Prostate gland (tissue), 2 donors: ENCODE measurements at regions not wholly inside any gene's neighbourhood (a gene's known extent, or its start where the extent isn't known, plus 50 kb on each side); places are given as distances from the start of the nearest gene placed in this dataset.

ENCODE experiments used
- POLR2AphosphoS5 ChIP-seq: sonication (generic); formaldehyde crosslinking; IDR thresholded peaks from one replicate; pipeline ENCODE4 v1.6.1; 2017; ENCODE audit warnings: antibody characterized with exemption
- TF ChIP-seq, protein P1 (sequence below), 4 experiments: fragments of 200-600 bp in 2 of 4; fragments of 450-650 bp in 2 of 4; sonication (generic) in 2 of 4; IDR thresholded peaks; 1 replicate in 3 of 4; 2 replicates in 1 of 4; pipeline ENCODE4 v1.5.1; 2016 to 2019; ENCODE audit warnings: antibody characterized with exemption in 4 of 4, mild to moderate bottlenecking in 2 of 4, moderate library complexity in 2 of 4

DNA sequence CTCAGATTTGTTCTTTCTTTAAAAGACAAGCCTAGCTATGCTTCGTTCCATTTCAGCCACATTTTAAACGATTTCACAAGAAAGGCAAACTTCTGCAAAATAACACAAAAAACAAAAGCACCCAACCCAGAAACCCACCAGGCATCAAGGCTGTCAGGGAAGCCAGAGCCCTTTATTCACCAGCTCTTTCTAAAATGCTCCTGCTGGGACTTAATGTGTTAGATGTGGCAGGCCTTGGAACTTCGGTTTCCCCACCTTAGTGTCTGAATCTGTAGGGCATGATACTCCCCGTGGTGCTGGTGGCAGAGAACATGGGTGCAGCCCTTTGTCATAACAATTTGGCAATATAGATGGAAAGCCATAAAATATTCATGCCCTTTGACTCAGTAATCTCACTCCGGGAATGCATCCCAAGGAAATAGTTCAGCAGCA is 56.8 kb upstream of the LCTL start:
- TF ChIP-seq, protein P1, sequence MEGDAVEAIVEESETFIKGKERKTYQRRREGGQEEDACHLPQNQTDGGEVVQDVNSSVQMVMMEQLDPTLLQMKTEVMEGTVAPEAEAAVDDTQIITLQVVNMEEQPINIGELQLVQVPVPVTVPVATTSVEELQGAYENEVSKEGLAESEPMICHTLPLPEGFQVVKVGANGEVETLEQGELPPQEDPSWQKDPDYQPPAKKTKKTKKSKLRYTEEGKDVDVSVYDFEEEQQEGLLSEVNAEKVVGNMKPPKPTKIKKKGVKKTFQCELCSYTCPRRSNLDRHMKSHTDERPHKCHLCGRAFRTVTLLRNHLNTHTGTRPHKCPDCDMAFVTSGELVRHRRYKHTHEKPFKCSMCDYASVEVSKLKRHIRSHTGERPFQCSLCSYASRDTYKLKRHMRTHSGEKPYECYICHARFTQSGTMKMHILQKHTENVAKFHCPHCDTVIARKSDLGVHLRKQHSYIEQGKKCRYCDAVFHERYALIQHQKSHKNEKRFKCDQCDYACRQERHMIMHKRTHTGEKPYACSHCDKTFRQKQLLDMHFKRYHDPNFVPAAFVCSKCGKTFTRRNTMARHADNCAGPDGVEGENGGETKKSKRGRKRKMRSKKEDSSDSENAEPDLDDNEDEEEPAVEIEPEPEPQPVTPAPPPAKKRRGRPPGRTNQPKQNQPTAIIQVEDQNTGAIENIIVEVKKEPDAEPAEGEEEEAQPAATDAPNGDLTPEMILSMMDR (IDR thresholded peaks at IDR 0.05) = no peak
- TF ChIP-seq POLR2AphosphoS5 = no peak
